ENCODE measurements at regions not wholly inside any gene's neighbourhood (a gene's known extent, or its start where the extent isn't known, plus 50 kb on each side); places are given as distances from the start of the nearest gene placed in this dataset.

DNA sequence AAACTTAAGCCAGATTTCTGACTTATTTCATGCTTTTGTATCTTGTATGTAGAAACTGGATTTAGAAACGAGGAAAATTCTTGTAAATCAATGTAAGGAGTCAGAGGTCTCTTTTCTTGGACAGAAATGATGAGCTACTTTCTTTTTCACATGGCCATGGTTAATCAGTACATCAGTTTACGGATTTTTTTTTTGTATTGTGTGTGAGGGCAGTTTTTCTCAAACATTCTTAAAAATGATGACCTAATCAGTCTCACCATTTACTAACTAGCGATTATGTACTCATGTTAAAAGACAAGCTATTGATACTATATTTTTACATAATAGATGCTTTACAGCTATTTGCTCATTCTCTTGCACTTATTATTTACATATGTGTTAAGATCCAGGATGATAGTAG is 165.2 kb upstream of the DOCK10 start:
- no peak for DNase-seq

GRCh38 chr2:225207043-225207442 is 164.8 kb upstream of the DOCK10 start:
- DNase-seq, result no peak
- TF ChIP-seq POLR2A (IDR thresholded peaks at IDR 0.05; ENCODE audit: low read length) (no peak), GATA1 (IDR thresholded peaks at IDR 0.05; ENCODE audit: low read depth, low read length) (no peak)

More for the DNA sequence above, 165.2 kb upstream of the DOCK10 start:
- TF ChIP-seq GATA1 (IDR thresholded peaks at IDR 0.05; ENCODE audit: low read depth, low read length) (no peak), POLR2A (IDR thresholded peaks at IDR 0.05; ENCODE audit: low read length) (no peak)

DNA sequence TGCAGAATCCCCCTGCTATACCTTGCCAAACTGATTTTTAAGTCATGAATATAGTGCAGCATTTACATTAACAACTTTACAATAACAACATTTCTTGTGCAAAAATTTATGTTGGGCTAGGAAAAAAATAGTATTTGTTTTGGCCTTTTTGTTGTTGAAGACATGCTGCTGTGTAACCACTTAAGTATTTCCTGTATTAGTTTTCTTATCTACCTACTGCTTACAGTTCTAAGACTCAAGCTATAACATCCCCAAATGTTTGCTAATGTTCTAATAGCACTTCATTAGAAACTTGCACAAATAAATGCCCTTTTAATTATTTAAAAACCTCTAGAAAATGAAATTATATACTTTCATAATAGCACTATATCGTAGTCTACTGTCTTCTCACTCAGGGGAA is 154.3 kb upstream of the DOCK10 start:
- TF ChIP-seq GATA1 (IDR thresholded peaks at IDR 0.05; ENCODE audit: low read depth, low read length) (no peak), POLR2A (IDR thresholded peaks at IDR 0.05; ENCODE audit: low read length) (no peak)
- no peak for DNase-seq

DNA sequence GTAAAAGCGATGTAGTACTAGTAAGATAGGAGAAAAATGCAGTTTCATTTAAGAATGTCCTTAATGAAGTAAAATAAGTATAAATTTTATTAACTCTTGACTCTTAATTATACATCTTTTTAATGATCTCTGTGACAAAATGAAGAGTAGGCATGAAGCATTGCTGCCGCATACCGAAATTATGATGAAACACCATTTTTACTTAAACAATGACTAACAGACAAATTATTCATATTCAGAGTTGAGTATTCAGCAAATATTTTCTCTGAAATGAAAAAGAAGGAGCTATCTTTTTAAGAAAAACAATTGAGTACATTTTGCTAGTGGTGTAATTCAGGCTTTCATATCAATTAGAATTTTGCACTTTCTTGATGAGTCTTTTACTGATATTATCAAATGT is 150.6 kb upstream of the DOCK10 start:
- no peak for DNase-seq
- TF ChIP-seq POLR2A (IDR thresholded peaks at IDR 0.05; ENCODE audit: low read length), result no peak
- TF ChIP-seq GATA1 (IDR thresholded peaks at IDR 0.05; ENCODE audit: low read depth, low read length), result no peak

- DNase-seq, result no peak
- no peak for TF ChIP-seq GATA1 (IDR thresholded peaks at IDR 0.05; ENCODE audit: low read depth, low read length)
- no peak for TF ChIP-seq POLR2A (IDR thresholded peaks at IDR 0.05; ENCODE audit: low read length)
Observed at GRCh38 chr2:225190987-225191386, 148.7 kb upstream of the DOCK10 start.

DNA sequence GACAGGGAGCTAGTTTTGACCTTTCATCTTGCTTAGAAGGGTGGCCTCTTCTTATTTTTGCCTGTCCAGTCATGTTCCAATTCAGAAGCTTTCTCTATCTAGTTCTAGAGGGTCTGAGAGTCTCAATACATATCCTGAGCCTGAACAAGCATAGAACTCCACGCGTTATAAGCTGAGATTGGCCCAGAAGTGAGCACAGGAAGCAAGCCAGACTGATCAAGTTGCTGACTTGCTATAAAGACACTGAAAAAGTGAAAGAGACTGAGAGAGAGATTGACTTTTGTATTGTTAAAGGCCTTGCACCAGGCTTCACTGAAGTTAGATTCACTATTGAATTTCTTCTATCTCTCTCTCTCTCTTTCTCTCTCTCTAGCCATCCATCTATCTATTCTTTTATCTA is 142.7 kb upstream of the DOCK10 start:
- DNase-seq, result no peak
- no peak for TF ChIP-seq GATA1 (IDR thresholded peaks at IDR 0.05; ENCODE audit: low read depth, low read length)

DNA sequence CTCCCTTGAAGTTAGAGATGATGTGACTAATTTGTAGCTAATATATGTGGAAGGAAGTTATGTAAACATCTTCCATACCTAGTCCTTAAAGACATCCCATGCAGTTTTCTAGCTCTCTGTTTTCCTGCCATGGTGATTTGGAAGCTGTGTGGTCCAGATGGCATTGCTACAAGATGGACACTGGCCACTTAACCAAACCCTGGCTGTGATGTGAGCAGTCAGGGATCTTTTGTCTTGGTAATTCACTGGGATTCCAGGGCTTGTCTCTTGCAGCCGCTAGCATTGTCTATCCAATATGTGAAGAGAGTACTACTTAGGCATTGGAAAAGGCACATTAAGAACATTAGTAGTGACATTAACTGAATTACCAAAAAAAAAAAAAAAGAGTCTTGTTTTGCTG is 139.9 kb upstream of the DOCK10 start:
- TF ChIP-seq GATA1 (IDR thresholded peaks at IDR 0.05; ENCODE audit: low read depth, low read length) (no peak), POLR2A (IDR thresholded peaks at IDR 0.05; ENCODE audit: low read length) (no peak)
- DNase-seq, result no peak

DNA sequence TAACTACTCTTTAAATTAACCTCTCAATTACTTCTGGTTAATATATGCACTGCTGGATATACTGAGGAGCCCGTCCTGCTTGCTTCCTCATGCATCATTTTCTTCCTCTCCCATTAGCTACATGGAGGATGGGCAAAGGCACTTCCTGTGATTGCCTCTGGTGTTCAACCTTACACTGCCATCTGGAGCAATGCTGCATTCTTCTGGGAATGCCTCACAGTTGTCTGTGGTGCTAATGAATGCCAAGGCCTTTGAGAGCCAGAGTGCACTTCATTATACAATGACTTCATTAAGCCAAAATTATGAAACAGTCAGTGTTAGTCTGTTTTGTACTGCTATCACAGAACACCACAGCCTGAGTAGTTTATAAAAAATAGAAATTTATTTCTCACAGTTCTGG is 134.8 kb upstream of the DOCK10 start:
- TF ChIP-seq GATA1 (IDR thresholded peaks at IDR 0.05; ENCODE audit: low read depth, low read length), result no peak
- no peak for TF ChIP-seq POLR2A (IDR thresholded peaks at IDR 0.05; ENCODE audit: low read length)
- no peak for DNase-seq

DNA sequence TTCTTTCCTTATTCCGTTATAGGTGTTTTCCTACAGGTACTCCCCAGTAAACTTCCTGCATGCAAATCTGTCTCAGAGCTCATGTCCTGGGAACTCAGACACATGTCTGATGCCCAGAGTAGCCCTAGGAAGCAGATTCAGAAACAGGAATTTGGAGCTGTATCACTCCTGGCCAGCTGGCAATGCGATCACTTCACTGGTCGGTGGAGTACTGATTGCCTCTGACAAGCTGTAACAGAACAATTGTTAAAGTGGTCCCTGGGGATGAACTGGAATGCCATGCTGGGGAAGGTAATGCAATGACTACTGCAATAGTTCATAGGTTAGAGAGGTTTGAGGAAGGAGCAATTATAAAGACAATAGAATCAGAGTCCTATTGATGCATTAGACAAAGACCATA is 131.6 kb upstream of the DOCK10 start:
- DNase-seq, result no peak
- TF ChIP-seq GATA1 (IDR thresholded peaks at IDR 0.05; ENCODE audit: low read depth, low read length), result no peak
- TF ChIP-seq POLR2A (IDR thresholded peaks at IDR 0.05; ENCODE audit: low read length), result no peak

- TF ChIP-seq POLR2A (IDR thresholded peaks at IDR 0.05; ENCODE audit: low read length) (no peak), GATA1 (IDR thresholded peaks at IDR 0.05; ENCODE audit: low read depth, low read length) (no peak)
- DNase-seq, result no peak
Observed at GRCh38 chr2:225171350-225171749, 129.1 kb upstream of the DOCK10 start.

GRCh38 chr2:225170162-225170561 is 127.9 kb upstream of the DOCK10 start:
- DNase-seq, result no peak
- TF ChIP-seq GATA1 (IDR thresholded peaks at IDR 0.05; ENCODE audit: low read depth, low read length) (no peak), POLR2A (IDR thresholded peaks at IDR 0.05; ENCODE audit: low read length) (no peak)

DNA sequence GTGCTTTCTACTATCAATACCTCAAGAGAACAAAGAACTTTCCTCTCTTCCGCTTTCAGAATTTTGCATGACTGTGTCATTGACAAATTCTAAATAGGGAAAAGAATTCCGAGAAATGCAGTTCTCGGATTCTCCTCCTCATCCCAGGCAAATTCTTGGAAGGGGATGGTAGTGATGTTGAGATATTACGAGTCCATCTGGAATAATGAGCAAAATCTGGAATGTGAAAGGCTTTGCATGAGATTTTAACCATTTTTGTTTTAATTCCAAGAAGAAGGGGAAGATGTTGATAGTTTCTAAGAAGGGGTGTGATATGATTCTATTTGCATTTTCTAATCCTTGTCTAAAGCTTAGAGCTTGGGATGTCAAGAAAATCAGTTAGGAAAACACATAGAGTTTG is 127.1 kb upstream of the DOCK10 start:
- no peak for TF ChIP-seq GATA1 (IDR thresholded peaks at IDR 0.05; ENCODE audit: low read depth, low read length)
- DNase-seq, result no peak

GRCh38 chr2:225165052-225165451 is 122.8 kb upstream of the DOCK10 start:
- no peak for DNase-seq
- no peak for TF ChIP-seq GATA1 (IDR thresholded peaks at IDR 0.05; ENCODE audit: low read depth, low read length)
- no peak for TF ChIP-seq POLR2A (IDR thresholded peaks at IDR 0.05; ENCODE audit: low read length)

DNA sequence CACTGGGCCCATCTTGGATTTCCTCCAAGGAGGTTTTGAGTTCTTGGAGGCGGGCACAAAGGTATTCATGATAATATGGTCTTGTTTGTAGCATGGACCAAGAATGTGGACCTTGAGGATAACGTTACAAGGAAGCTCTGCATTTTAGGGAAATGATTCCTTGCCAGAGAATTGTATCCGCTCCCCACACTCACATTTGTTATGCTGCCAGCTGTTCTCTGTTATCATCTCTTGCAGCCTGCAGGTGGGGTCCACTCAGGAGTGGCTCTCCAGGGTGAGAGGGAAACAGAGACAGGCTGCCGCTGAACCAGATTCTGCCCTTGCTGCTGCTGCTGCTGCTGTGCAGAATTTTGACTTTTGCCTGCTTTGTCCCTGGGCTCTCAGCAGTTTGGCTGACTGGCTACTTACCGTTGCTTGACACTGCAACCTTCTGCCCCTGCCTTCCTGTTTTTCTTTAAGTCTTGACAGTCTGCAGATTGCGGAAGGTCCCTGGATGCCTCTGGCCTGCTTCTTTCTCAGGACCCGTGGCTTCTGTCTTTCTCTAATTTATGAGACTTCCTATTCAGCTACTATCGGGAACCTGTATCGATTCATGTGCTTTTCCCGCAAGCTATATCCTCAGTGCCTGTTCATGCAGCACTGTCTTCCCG is 122.3 kb upstream of the DOCK10 start:
- DNase-seq, result no peak
- TF ChIP-seq GATA1 (IDR thresholded peaks at IDR 0.05; ENCODE audit: low read depth, low read length), result no peak
- TF ChIP-seq POLR2A (IDR thresholded peaks at IDR 0.05; ENCODE audit: low read length), result no peak

DNA sequence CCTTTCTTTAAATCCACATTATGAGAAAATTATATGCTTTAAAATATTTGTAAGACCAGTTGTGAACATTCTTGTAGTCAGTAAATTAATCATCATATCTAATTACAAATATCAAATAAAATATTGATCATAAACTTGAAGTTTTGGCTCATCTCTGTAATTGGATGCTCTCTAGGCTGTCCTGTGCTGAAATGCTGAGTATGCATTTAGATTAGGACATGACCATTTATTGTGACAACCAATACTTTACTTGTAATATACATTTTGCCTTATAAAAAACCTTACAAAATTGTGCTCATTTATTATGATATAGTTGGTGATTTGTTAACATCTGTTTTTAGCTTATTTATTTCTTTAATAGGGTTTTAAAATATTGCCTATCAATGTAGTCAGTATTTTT is 116.1 kb upstream of the DOCK10 start:
- no peak for TF ChIP-seq POLR2A (IDR thresholded peaks at IDR 0.05; ENCODE audit: low read length)
- no peak for TF ChIP-seq GATA1 (IDR thresholded peaks at IDR 0.05; ENCODE audit: low read depth, low read length)
- no peak for DNase-seq
